Caco-2 (cell line): ENCODE measurements at regions not wholly inside any gene's neighbourhood (a gene's known extent, or its start where the extent isn't known, plus 50 kb on each side); places are given as distances from the start of the nearest gene placed in this dataset.

Experiments used
- BruUV-seq: library from RNA; stranded (reverse); fragments of 400-500 nt; replicated peaks from 2 replicates; lab custom pipeline; 2021; lab: Mats Ljungman, UMichigan
- CTCF ChIA-PET: fragments of 300-600 bp; sonication (Branson Sonifier 250); formaldehyde crosslinking; loops from one replicate; lab custom pipeline; 2022; ENCODE audit warnings: antibody characterized with exemption; lab: Charles Lee
- POLR2A ChIA-PET: fragments of 300-600 bp; sonication (Branson Sonifier 250); formaldehyde crosslinking; loops from one replicate; lab custom pipeline; 2022; ENCODE audit warnings: antibody characterized with exemption; lab: Charles Lee
- DNase-seq, 2 experiments: peaks; one replicate each; pipeline versions ENCODE4 v3.0.0 to v3.0.0-alpha.2; 2020 to 2022
- H3K27me3 ChIP-seq: replicated peaks from 2 replicates; pipeline ENCODE4 v1.6.0; 2011; ENCODE audit warnings: low read length; ENCODE audit not compliant: control insufficient read depth, insufficient read depth
- H3K36me3 ChIP-seq: 2 replicates; pipeline ENCODE4 v1.5.1; 2011; ENCODE audit warnings: low read length; ENCODE audit not compliant: control insufficient read depth, insufficient read depth
- H3K4me1 ChIP-seq: fragments of 250-450 bp; sonication (Bioruptor Pico); 2 replicates; pipeline ENCODE4 v1.5.1; 2020; ENCODE audit warnings: mild to moderate bottlenecking
- H3K4me3 ChIP-seq: 2 replicates; pipeline ENCODE4 v1.5.1; 2011; ENCODE audit warnings: low read depth, mild to moderate bottlenecking, control low read depth, low read length
- H3K9me3 ChIP-seq: fragments of 250-450 bp; sonication (Bioruptor Pico); 2 replicates; pipeline ENCODE4 v1.5.1; 2020; ENCODE audit warnings: mild to moderate bottlenecking, moderate library complexity
- H3K27ac Mint-ChIP-seq: one replicate; pipeline ENCODE4 v1.8.0; 2022; ENCODE audit warnings: mixed read lengths; ENCODE audit not compliant: unreplicated experiment
- H3K27me3 Mint-ChIP-seq: one replicate; pipeline ENCODE4 v1.8.0; 2022; ENCODE audit warnings: mixed read lengths; ENCODE audit not compliant: insufficient read depth, unreplicated experiment
- H3K36me3 Mint-ChIP-seq: one replicate; pipeline ENCODE4 v1.8.0; 2022; ENCODE audit warnings: mild to moderate bottlenecking, mixed read lengths; ENCODE audit not compliant: insufficient read depth, unreplicated experiment
- H3K4me1 Mint-ChIP-seq: one replicate; pipeline ENCODE4 v1.8.0; 2022; ENCODE audit warnings: low read depth, mixed read lengths; ENCODE audit not compliant: unreplicated experiment
- H3K4me3 Mint-ChIP-seq: one replicate; pipeline ENCODE4 v1.8.0; 2022; ENCODE audit warnings: mild to moderate bottlenecking, moderate library complexity, mixed read lengths; ENCODE audit not compliant: unreplicated experiment
- H3K9me3 Mint-ChIP-seq: one replicate; pipeline ENCODE4 v1.8.0; 2022; ENCODE audit warnings: mixed read lengths; ENCODE audit not compliant: unreplicated experiment
- CTCF ChIP-seq, 2 experiments: fragments of 200-600 bp in 1 of 2; IDR thresholded peaks; 1 replicate in 1 of 2; 2 replicates in 1 of 2; pipeline versions ENCODE4 v1.5.1 to v1.8.0; 2011 to 2022; ENCODE audit warnings: antibody characterized with exemption in 1 of 2, control low read depth in 1 of 2, inconsistent platforms in 1 of 2, low read depth in 1 of 2, low read length in 1 of 2, mild to moderate bottlenecking in 1 of 2, moderate library complexity in 1 of 2; ENCODE audit not compliant: insufficient read depth in 1 of 2, severe bottlenecking in 1 of 2, unreplicated experiment in 1 of 2
- intact Hi-C: fragments of 100-400 bp; cut with micrococcal nuclease; formaldehyde crosslinking; loops from one replicate; pipeline ENCODE4 v1.10.0; 2022; ENCODE audit not compliant: unreplicated experiment

- H3K9me3 Mint-ChIP-seq: peaks cover 2% of the 10 kb centered on the region
- POLR2A ChIA-PET: no interaction called here
- no peak overlapping the region for H3K4me3 Mint-ChIP-seq
- 0 out of 2 replicates have a peak, but pooled peaks cover 5% of the 10 kb centered on the region for H3K9me3 ChIP-seq
- H3K27ac Mint-ChIP-seq: no peak overlapping the region
- H3K4me1 ChIP-seq: no peaks in the 10 kb centered on the region
- intact Hi-C loops: no loop called here
- H3K4me1 Mint-ChIP-seq: no peaks in the 10 kb centered on the region
- DNase-seq: no peak
- CTCF ChIA-PET: interaction anchor here (0.6 kb wide), 1 partner anchor 1613 kb away, joined by 3 read pairs; no protein-coding TSS in a partner anchor
- H3K27me3 ChIP-seq: no peaks in the 10 kb centered on the region
- H3K36me3 ChIP-seq: no peaks in the 10 kb centered on the region
- BruUV-seq: no TSS peak
- TF ChIP-seq CTCF (IDR thresholded peaks at IDR 0.05; ENCODE audit: insufficient read depth in 1 of 2, low read depth in 1 of 2, low read length in 1 of 2, severe bottlenecking in 1 of 2, unreplicated experiment in 1 of 2): no peak
- no peak overlapping the region for H3K4me3 ChIP-seq
- H3K27me3 Mint-ChIP-seq: no peaks in the 10 kb centered on the region
- H3K36me3 Mint-ChIP-seq: no peaks in the 10 kb centered on the region
Measured at GRCh38 chr7:68994841-68995240, 603.4 kb upstream of the AUTS2 start.

- Histone ChIP-seq H3K4me1 (no peaks in the 10 kb centered on the region), H3K4me3 (no peak overlapping the region), H3K27me3 (no peaks in the 10 kb centered on the region), H3K36me3 (no peaks in the 10 kb centered on the region), H3K9me3 (peaks cover 12% of the 10 kb centered on the region; the same call in 1 of the 2 replicates)
- H3K36me3 Mint-ChIP-seq: no peaks in the 10 kb centered on the region
- CTCF ChIA-PET: no interaction called here
- intact Hi-C loops: no loop called here
- H3K9me3 Mint-ChIP-seq: peaks cover 24% of the 10 kb centered on the region
- no peak for TF ChIP-seq CTCF (IDR thresholded peaks at IDR 0.05; ENCODE audit: insufficient read depth in 1 of 2, low read depth in 1 of 2, low read length in 1 of 2, severe bottlenecking in 1 of 2, unreplicated experiment in 1 of 2)
- H3K4me3 Mint-ChIP-seq: no peak overlapping the region
- POLR2A ChIA-PET: no interaction called here
- DNase-seq: no peak
- H3K27me3 Mint-ChIP-seq: no peaks in the 10 kb centered on the region
- no TSS peak for BruUV-seq
- no peak overlapping the region for H3K27ac Mint-ChIP-seq
- H3K4me1 Mint-ChIP-seq: no peaks in the 10 kb centered on the region
Measured at GRCh38 chr7:68998136-68998535, 600.1 kb upstream of the AUTS2 start.

GRCh38 chr7:69002416-69002815 lies 595.9 kb upstream of the AUTS2 start:
- Mint-ChIP-seq H3K27ac (no peak overlapping the region), H3K36me3 (no peaks in the 10 kb centered on the region), H3K27me3 (no peaks in the 10 kb centered on the region), H3K4me1 (no peaks in the 10 kb centered on the region), H3K4me3 (no peak overlapping the region), H3K9me3 (peaks cover 45% of the 10 kb centered on the region)
- Histone ChIP-seq H3K9me3 (peaks cover 12% of the 10 kb centered on the region; the same call in 1 of the 2 replicates), H3K27me3 (no peaks in the 10 kb centered on the region), H3K36me3 (no peaks in the 10 kb centered on the region), H3K4me1 (no peaks in the 10 kb centered on the region), H3K4me3 (no peak overlapping the region)
- POLR2A ChIA-PET: no interaction called here
- BruUV-seq: no TSS peak
- no peak for TF ChIP-seq CTCF (IDR thresholded peaks at IDR 0.05; ENCODE audit: insufficient read depth in 1 of 2, low read depth in 1 of 2, low read length in 1 of 2, severe bottlenecking in 1 of 2, unreplicated experiment in 1 of 2)
- CTCF ChIA-PET: no interaction called here
- intact Hi-C loops: no loop called here
- DNase-seq: no peak
